SU-DHL-6 (cell line): ENCODE measurements at regions not wholly inside any gene's neighbourhood (a gene's known extent, or its start where the extent isn't known, plus 50 kb on each side); places are given as distances from the start of the nearest gene placed in this dataset.
"Not testable (repeated sequence)": the region's sequence is repeated elsewhere in the genome, so short reads cannot be mapped to it uniquely, and the experiment has no call there.

Experiments used
- H2AFZ ChIP-seq: fragments of 200-600 bp; sonication (generic); 2 replicates; pipeline ENCODE4 v1.6.1; 2014; ENCODE audit warnings: low read depth, mild to moderate bottlenecking, moderate library complexity, mixed read lengths, antibody characterized with exemption, low read length; ENCODE audit not compliant: severe bottlenecking
- H3F3A ChIP-seq: fragments of 200-600 bp; shearing (Covaris generic); 2 replicates; pipeline ENCODE4 v1.6.0; 2016; ENCODE audit warnings: antibody characterized with exemption, mild to moderate bottlenecking; ENCODE audit not compliant: insufficient read depth
- H3K27ac ChIP-seq: fragments of 200-600 bp; sonication (generic); 2 replicates; pipeline ENCODE4 v1.5.1; 2016; ENCODE audit warnings: low read depth, mild to moderate bottlenecking, low read length, moderate library complexity, mixed read lengths
- H3K27me3 ChIP-seq: fragments of 200-600 bp; sonication (generic), shearing (Covaris generic); 2 replicates; pipeline ENCODE4 v1.6.0; 2014; ENCODE audit warnings: mild to moderate bottlenecking, low read length
- H3K36me3 ChIP-seq: fragments of 200-600 bp; sonication (generic); 2 replicates; pipeline ENCODE4 v1.6.1; 2014; ENCODE audit warnings: mild to moderate bottlenecking, low read length, mixed read lengths
- H3K4me2 ChIP-seq: fragments of 300-600, 200-600 bp; shearing (Covaris generic), sonication (generic); 2 replicates; pipeline ENCODE4 v1.6.0; 2014; ENCODE audit warnings: low read length, low read depth, mild to moderate bottlenecking; ENCODE audit not compliant: poor library complexity, severe bottlenecking
- H3K4me3 ChIP-seq: fragments of 200-600 bp; sonication (generic); 2 replicates; pipeline ENCODE4 v1.5.1; 2014; ENCODE audit warnings: antibody characterized with exemption, low read length, mild to moderate bottlenecking, mixed read lengths; ENCODE audit not compliant: insufficient read depth, poor library complexity, severe bottlenecking
- H3K79me2 ChIP-seq: fragments of 200-600 bp; sonication (generic); 2 replicates; pipeline ENCODE4 v1.6.1; 2014; ENCODE audit warnings: mild to moderate bottlenecking, low read length, moderate library complexity; ENCODE audit not compliant: insufficient read depth
- H3K9ac ChIP-seq: fragments of 200-600 bp; sonication (generic); 2 replicates; pipeline ENCODE4 v1.7.0; 2014; ENCODE audit warnings: mild to moderate bottlenecking, low read length
- H3K9me2 ChIP-seq: fragments of 200-600 bp; sonication (generic); replicated peaks from 2 replicates; pipeline ENCODE4 v1.6.1; 2014; ENCODE audit warnings: low read length; ENCODE audit not compliant: insufficient read depth
- H3K9me3 ChIP-seq: fragments of 200-600 bp; sonication (generic); 2 replicates; pipeline ENCODE4 v1.6.1; 2014; ENCODE audit warnings: low read length, mixed read lengths; ENCODE audit not compliant: insufficient read depth
- H4K20me1 ChIP-seq: fragments of 200-600 bp; sonication (generic); 2 replicates; pipeline ENCODE4 v1.6.1; 2014; ENCODE audit warnings: low read depth, mild to moderate bottlenecking, antibody characterized with exemption, low read length, moderate library complexity, mixed read lengths
- EZH2phosphoT487 ChIP-seq: fragments of 200-600 bp; sonication (generic), shearing (Covaris generic); conservative IDR thresholded peaks from 2 replicates; pipeline ENCODE4 v1.6.1; 2018; ENCODE audit warnings: mild to moderate bottlenecking, antibody characterized with exemption, low read length, moderate library complexity, mixed read lengths
- TF ChIP-seq, protein P1 (sequence below): fragments of 200-600 bp; sonication (generic); IDR thresholded peaks from one replicate; pipeline ENCODE4 v1.5.1; 2017; ENCODE audit warnings: antibody characterized with exemption, mild to moderate bottlenecking, low read length, moderate library complexity; ENCODE audit not compliant: insufficient read depth, poor library complexity, severe bottlenecking

DNA sequence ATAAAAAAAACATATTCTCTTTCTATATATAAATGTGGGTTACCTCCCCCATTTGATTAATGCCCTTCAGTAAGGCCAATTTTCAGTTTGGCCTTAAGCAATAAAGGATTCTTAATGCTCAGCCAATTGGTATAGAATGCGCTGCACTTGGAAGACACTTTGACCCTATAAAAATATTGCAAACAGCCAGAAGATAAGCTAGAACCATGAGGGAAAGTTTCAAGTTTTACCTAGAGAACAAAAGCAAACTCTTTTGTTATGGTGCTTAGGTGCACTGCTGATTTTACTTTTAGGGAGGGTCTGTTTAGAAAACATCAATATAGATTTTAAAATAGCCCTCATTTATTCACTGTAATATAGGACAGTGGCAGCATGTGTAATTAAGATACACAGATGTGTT, 251.6 kb upstream of the SLC16A7 start:
- Histone ChIP-seq H2AFZ (no peak overlapping the region), H3K36me3 (no peaks in the 10 kb centered on the region), H3K4me2 (no peak overlapping the region), H3K27ac (no peak overlapping the region), H3K79me2 (no peaks in the 10 kb centered on the region), H3K9ac (no peak overlapping the region), H3K9me3 (no peaks in the 10 kb centered on the region), H3K9me2 (no peaks in the 10 kb centered on the region), H3K4me3 (no peak overlapping the region), H4K20me1 (no peaks in the 10 kb centered on the region), H3K27me3 (no peaks in the 10 kb centered on the region), H3F3A (no peaks in the 10 kb centered on the region)
- TF ChIP-seq, protein P1, sequence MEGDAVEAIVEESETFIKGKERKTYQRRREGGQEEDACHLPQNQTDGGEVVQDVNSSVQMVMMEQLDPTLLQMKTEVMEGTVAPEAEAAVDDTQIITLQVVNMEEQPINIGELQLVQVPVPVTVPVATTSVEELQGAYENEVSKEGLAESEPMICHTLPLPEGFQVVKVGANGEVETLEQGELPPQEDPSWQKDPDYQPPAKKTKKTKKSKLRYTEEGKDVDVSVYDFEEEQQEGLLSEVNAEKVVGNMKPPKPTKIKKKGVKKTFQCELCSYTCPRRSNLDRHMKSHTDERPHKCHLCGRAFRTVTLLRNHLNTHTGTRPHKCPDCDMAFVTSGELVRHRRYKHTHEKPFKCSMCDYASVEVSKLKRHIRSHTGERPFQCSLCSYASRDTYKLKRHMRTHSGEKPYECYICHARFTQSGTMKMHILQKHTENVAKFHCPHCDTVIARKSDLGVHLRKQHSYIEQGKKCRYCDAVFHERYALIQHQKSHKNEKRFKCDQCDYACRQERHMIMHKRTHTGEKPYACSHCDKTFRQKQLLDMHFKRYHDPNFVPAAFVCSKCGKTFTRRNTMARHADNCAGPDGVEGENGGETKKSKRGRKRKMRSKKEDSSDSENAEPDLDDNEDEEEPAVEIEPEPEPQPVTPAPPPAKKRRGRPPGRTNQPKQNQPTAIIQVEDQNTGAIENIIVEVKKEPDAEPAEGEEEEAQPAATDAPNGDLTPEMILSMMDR: no peak
- no peak for TF ChIP-seq EZH2phosphoT487

DNA sequence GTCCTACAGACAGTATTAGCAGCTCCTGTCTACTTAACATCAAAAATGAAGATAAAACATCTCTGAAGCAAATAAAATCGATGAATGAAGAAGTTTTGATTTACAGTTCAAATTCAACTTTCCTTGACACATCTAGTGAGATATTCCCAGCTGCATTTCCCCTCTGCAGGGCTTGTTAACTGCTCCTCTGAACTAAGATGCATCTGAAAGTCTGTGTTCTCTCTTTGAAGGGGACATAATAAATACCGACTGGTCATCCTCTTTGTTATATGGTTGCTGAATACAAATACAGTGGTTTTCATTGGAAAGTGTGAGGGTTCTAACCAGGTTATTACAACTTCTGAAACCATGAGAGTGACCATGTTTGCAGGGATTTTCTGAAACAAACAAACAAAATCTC, 266.4 kb upstream of the SLC16A7 start:
- no peaks in the 10 kb centered on the region for H3F3A ChIP-seq
- H3K4me3 ChIP-seq: no peak overlapping the region
- no peaks in the 10 kb centered on the region for H4K20me1 ChIP-seq
- H2AFZ ChIP-seq: no peak overlapping the region
- H3K79me2 ChIP-seq: no peaks in the 10 kb centered on the region
- no peak overlapping the region for H3K27ac ChIP-seq
- H3K9me2 ChIP-seq: no peaks in the 10 kb centered on the region
- H3K4me2 ChIP-seq: no peak overlapping the region
- no peak for TF ChIP-seq EZH2phosphoT487
- TF ChIP-seq, protein P1: no peak
- H3K36me3 ChIP-seq: no peaks in the 10 kb centered on the region
- no peak overlapping the region for H3K9ac ChIP-seq
- no peaks in the 10 kb centered on the region for H3K9me3 ChIP-seq
- H3K27me3 ChIP-seq: no peaks in the 10 kb centered on the region

DNA sequence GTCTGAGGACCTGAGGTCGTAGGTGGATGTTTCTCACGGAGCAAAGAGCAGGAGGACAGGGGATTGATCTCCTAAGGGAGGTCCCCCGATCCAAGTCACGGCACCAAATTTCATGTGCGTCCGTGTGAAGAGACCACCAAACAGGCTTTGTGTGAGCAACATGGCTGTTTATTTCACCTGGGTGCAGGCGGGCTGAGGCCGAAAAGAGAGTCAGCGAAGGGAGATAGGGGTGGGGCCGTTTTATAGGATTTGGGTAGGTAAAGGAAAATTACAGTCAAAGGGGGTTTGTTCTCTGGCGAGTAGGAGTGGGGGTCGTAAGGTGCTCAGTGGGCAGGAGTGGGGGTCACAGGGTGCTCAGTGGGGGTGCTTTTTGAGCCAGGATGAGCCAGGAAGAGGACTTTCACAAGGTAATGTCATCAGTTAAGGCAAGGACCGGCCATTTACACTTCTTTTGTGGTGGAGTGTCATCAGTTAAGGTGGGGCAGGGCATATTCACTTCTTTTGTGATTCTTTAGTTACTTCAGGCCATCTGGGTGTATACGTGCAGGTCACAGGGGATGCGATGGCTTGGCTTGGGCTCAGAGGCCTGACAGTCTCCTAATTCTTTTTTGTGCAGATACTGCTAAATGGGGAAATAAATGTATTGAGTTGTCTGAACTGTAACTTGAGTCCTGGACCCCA, 267.3 kb upstream of the SLC16A7 start:
- not testable (repeated sequence) for H2AFZ ChIP-seq, H3K9me2 ChIP-seq, H3K9me3 ChIP-seq, H3K79me2 ChIP-seq, H3K4me3 ChIP-seq, H3K27ac ChIP-seq, H3K36me3 ChIP-seq, H3F3A ChIP-seq, H3K9ac ChIP-seq, H4K20me1 ChIP-seq, H3K27me3 ChIP-seq, H3K4me2 ChIP-seq

DNA sequence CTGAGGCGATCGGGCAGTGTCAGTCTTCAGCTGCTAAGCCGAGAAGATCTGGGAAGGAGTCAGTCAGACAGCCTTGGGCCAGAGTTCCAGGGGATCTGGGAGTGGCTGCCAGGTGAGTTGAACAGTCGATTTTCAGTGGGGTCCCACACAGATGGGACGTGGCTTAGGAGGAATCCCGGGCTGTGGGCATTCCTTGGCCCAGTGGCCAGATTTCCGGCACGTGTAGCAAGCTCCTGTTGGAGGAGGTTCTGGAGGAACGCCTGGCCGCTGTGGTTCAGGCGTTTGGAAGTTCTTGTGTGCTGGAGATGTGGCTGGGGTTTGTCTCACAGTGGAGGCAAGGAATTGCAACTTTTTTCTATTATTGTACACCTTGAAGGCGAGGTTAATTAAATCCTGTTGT, 269.4 kb upstream of the SLC16A7 start:
- not testable (repeated sequence) for H3K4me2 ChIP-seq, H3K4me3 ChIP-seq, H3K9me2 ChIP-seq, H3K9ac ChIP-seq, H3K27ac ChIP-seq, H3K9me3 ChIP-seq, H4K20me1 ChIP-seq, H3K79me2 ChIP-seq, H3F3A ChIP-seq, H3K27me3 ChIP-seq, H2AFZ ChIP-seq, H3K36me3 ChIP-seq
